Left lung (tissue), 4 donors: ENCODE measurements at regions not wholly inside any gene's neighbourhood (a gene's known extent, or its start where the extent isn't known, plus 50 kb on each side); places are given as distances from the start of the nearest gene placed in this dataset.

Source experiments
- ATAC-seq: fragments of 200-7000 bp; cut with Tn5 transposase; one replicate; pipeline ENCODE4 v1.9.1; 2020; ENCODE audit warnings: moderate library complexity
- DNase-seq, 4 donors: peaks; one replicate each; pipeline ENCODE4 v3.0.0-alpha.2; 2013 to 2020
- H3K27ac ChIP-seq, 2 donors: fragments of 200-600 bp; sonication (generic) in 1 of 2; one replicate each; pipeline versions ENCODE4 v1.5.0 to v1.8.0; 2020 to 2021
- H3K27me3 ChIP-seq, 2 donors: fragments of 200-600 bp; sonication (generic) in 1 of 2; one replicate each; pipeline versions ENCODE4 v1.5.0 to v1.8.0; 2020 to 2021
- H3K36me3 ChIP-seq, 2 donors: fragments of 200-600 bp; sonication (generic) in 1 of 2; one replicate each; pipeline versions ENCODE4 v1.5.0 to v1.8.0; 2020 to 2021
- H3K4me1 ChIP-seq, 2 donors: fragments of 200-600 bp; one replicate each; pipeline ENCODE4 v1.8.0; 2021
- H3K4me3 ChIP-seq, 2 donors: fragments of 200-600 bp; sonication (generic) in 1 of 2; one replicate each; pipeline versions ENCODE4 v1.5.0 to v1.8.0; 2020 to 2021; ENCODE audit warnings: mild to moderate bottlenecking in 1 of 2
- H3K9me3 ChIP-seq, 2 donors: fragments of 200-600 bp; sonication (generic) in 1 of 2; one replicate each; pipeline versions ENCODE4 v1.5.0 to v1.8.0; 2020 to 2021
- CTCF ChIP-seq, 2 donors: fragments of 200-600 bp; sonication (generic) in 1 of 2; IDR thresholded peaks; one replicate each; pipeline versions ENCODE4 v1.5.0 to v1.8.0; 2021; ENCODE audit warnings: antibody characterized with exemption in 2 of 2
- intact Hi-C, 2 donors: fragments of 100-400 bp; cut with DNase I; formaldehyde crosslinking; loops; one replicate each; pipeline versions ENCODE4 v1.11.2 to v1.14.2; 2022
- donor health status: DM: no; HTN: yes; CAD: no.
- donor health status: DM: no; HTN: no; CAD: no.

GRCh38 chr5:155834271-155834975 is 492.5 kb upstream of the SGCD start:
- Histone ChIP-seq H3K4me3 (no peak overlapping the region), H3K4me1 (no peaks in the 10 kb centered on the region), H3K9me3 (no peaks in the 10 kb centered on the region), H3K27ac (no peak overlapping the region), H3K27me3 (no peaks in the 10 kb centered on the region), H3K36me3 (no peaks in the 10 kb centered on the region)
- ATAC-seq (no peak), DNase-seq (no peak)
- intact Hi-C loops: no loop called here
- TF ChIP-seq CTCF (IDR thresholded peaks at IDR 0.05): no peak

- no peaks in the 10 kb centered on the region for H3K9me3 ChIP-seq
- no peaks in the 10 kb centered on the region for H3K36me3 ChIP-seq
- no peak for ATAC-seq
- H3K27ac ChIP-seq: no peak overlapping the region
- no peak for TF ChIP-seq CTCF (IDR thresholded peaks at IDR 0.05)
- H3K4me1 ChIP-seq: no peaks in the 10 kb centered on the region
- no peaks in the 10 kb centered on the region for H3K27me3 ChIP-seq
- intact Hi-C loops: no loop called here
- no peak for DNase-seq
- H3K4me3 ChIP-seq: no peak overlapping the region
Observed at GRCh38 chr5:155836089-155836803, 490.7 kb upstream of the SGCD start.

GRCh38 chr5:155838394-155838793 is 488.6 kb upstream of the SGCD start:
- ATAC-seq: no peak
- H3K9me3 ChIP-seq: no peaks in the 10 kb centered on the region
- DNase-seq: no peak
- no peaks in the 10 kb centered on the region for H3K4me1 ChIP-seq
- no peak overlapping the region for H3K4me3 ChIP-seq
- H3K27me3 ChIP-seq: no peaks in the 10 kb centered on the region
- H3K36me3 ChIP-seq: no peaks in the 10 kb centered on the region
- H3K27ac ChIP-seq: no peak overlapping the region
- intact Hi-C loops: no loop called here
- no peak for TF ChIP-seq CTCF (IDR thresholded peaks at IDR 0.05)

GRCh38 chr5:155839251-155840037 is 487.5 kb upstream of the SGCD start:
- intact Hi-C loops: no loop called here
- Histone ChIP-seq H3K36me3 (no peaks in the 10 kb centered on the region), H3K4me3 (no peak overlapping the region), H3K4me1 (no peaks in the 10 kb centered on the region), H3K27me3 (no peaks in the 10 kb centered on the region), H3K9me3 (no peaks in the 10 kb centered on the region), H3K27ac (no peak overlapping the region)
- DNase-seq (no peak), ATAC-seq (no peak)
- no peak for TF ChIP-seq CTCF (IDR thresholded peaks at IDR 0.05)

GRCh38 chr5:155844542-155844941 is 482.4 kb upstream of the SGCD start:
- ATAC-seq (no peak), DNase-seq (no peak)
- no peaks in the 10 kb centered on the region for H3K36me3 ChIP-seq
- H3K4me3 ChIP-seq: no peak overlapping the region
- no peak for TF ChIP-seq CTCF (IDR thresholded peaks at IDR 0.05)
- intact Hi-C loops: no loop called here
- no peaks in the 10 kb centered on the region for H3K9me3 ChIP-seq
- H3K4me1 ChIP-seq: no peaks in the 10 kb centered on the region
- no peaks in the 10 kb centered on the region for H3K27me3 ChIP-seq
- no peak overlapping the region for H3K27ac ChIP-seq
